Smooth muscle cell (in vitro differentiated cells): ENCODE measurements at regions not wholly inside any gene's neighbourhood (a gene's known extent, or its start where the extent isn't known, plus 50 kb on each side); places are given as distances from the start of the nearest gene placed in this dataset.

Source experiments
- DNase-seq: peaks from one replicate; lab custom pipeline; 2025; ENCODE audit not compliant: unreplicated experiment; lab: John Stamatoyannopoulos, UW
- H2AFZ ChIP-seq: fragments of 200-600 bp; sonication (generic); 2 replicates; pipeline ENCODE4 v1.6.0; 2016; ENCODE audit warnings: antibody characterized with exemption, low read depth, mild to moderate bottlenecking
- H3F3A ChIP-seq: fragments of 200-600 bp; sonication (generic); 2 replicates; pipeline ENCODE4 v1.6.0; 2017; ENCODE audit warnings: antibody characterized with exemption, low read depth
- H3K27ac ChIP-seq: fragments of 200-600 bp; sonication (generic); 2 replicates; pipeline ENCODE4 v1.5.1; 2016; ENCODE audit warnings: low read depth, mild to moderate bottlenecking
- H3K27me3 ChIP-seq: fragments of 200-600 bp; sonication (generic); 2 replicates; pipeline ENCODE4 v1.6.1; 2016; ENCODE audit warnings: low read depth, mild to moderate bottlenecking
- H3K36me3 ChIP-seq: fragments of 200-600 bp; sonication (generic); 2 replicates; pipeline ENCODE4 v1.5.1; 2016; ENCODE audit warnings: low read depth
- H3K4me1 ChIP-seq: fragments of 200-600 bp; sonication (generic); 2 replicates; pipeline ENCODE4 v1.5.1; 2016; ENCODE audit warnings: low read depth
- H3K4me2 ChIP-seq: fragments of 200-600 bp; sonication (generic); 2 replicates; pipeline ENCODE4 v1.6.0; 2016; ENCODE audit warnings: mild to moderate bottlenecking
- H3K4me3 ChIP-seq: fragments of 200-600 bp; sonication (generic); 2 replicates; pipeline ENCODE4 v1.5.1; 2016; ENCODE audit warnings: mild to moderate bottlenecking
- H3K79me2 ChIP-seq: fragments of 200-600 bp; sonication (generic); 2 replicates; pipeline ENCODE4 v1.6.0; 2016; ENCODE audit warnings: low read depth, mild to moderate bottlenecking
- H3K9ac ChIP-seq: fragments of 200-600 bp; sonication (generic); 2 replicates; pipeline ENCODE4 v1.6.0; 2016; ENCODE audit warnings: low read depth
- H3K9me3 ChIP-seq: fragments of 200-600 bp; sonication (generic); replicated peaks from 2 replicates; pipeline ENCODE4 v1.5.1; 2016; ENCODE audit warnings: low read depth
- H4K20me1 ChIP-seq: fragments of 200-600 bp; sonication (generic); 2 replicates; pipeline ENCODE4 v1.6.0; 2016; ENCODE audit warnings: low read depth
- WGBS: methylation state at CpG from one replicate; pipeline ENCODE4 v1.1.7; 2016; ENCODE audit warnings: low lambda C conversion rate; 5-methylcytosine and 5-hydroxymethylcytosine counted together
- TF ChIP-seq, protein P1 (sequence below): fragments of 200-600 bp; sonication (generic); IDR thresholded peaks from 2 replicates; pipeline ENCODE4 v1.5.1; 2017; ENCODE audit warnings: borderline replicate concordance, mild to moderate bottlenecking, antibody characterized with exemption; ENCODE audit not compliant: insufficient read depth, poor library complexity, severe bottlenecking

DNA sequence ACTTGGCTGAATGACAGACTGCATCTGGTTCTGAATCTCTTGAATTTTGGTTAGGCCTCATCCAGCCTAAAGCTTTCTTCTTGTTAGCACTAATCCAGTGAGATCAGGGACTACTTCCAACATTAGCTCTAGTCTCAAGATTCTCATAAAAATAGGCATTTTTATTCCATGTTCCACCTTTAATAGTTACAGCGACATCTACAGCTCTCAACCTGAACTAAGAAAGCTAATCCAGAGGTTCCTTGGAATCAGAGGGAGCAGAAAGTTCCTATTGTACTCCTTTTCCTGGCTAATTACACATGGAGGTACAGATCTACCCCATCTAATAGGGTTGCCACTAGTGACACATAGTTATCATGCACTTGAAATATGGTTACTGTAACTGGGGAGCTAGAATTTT, 391.9 kb downstream of the RMST start:
- Histone ChIP-seq H3K79me2 (no peaks in the 10 kb centered on the region), H3K4me1 (no peaks in the 10 kb centered on the region), H3K36me3 (no peaks in the 10 kb centered on the region), H3K27me3 (no peaks in the 10 kb centered on the region), H3K9ac (no peak overlapping the region), H3K4me3 (no peak overlapping the region), H3K9me3 (no peaks in the 10 kb centered on the region), H3K4me2 (no peak overlapping the region), H3F3A (no peaks in the 10 kb centered on the region), H2AFZ (no peak overlapping the region), H4K20me1 (no peaks in the 10 kb centered on the region), H3K27ac (no peak overlapping the region)
- DNase-seq = no peak
- TF ChIP-seq, protein P1, sequence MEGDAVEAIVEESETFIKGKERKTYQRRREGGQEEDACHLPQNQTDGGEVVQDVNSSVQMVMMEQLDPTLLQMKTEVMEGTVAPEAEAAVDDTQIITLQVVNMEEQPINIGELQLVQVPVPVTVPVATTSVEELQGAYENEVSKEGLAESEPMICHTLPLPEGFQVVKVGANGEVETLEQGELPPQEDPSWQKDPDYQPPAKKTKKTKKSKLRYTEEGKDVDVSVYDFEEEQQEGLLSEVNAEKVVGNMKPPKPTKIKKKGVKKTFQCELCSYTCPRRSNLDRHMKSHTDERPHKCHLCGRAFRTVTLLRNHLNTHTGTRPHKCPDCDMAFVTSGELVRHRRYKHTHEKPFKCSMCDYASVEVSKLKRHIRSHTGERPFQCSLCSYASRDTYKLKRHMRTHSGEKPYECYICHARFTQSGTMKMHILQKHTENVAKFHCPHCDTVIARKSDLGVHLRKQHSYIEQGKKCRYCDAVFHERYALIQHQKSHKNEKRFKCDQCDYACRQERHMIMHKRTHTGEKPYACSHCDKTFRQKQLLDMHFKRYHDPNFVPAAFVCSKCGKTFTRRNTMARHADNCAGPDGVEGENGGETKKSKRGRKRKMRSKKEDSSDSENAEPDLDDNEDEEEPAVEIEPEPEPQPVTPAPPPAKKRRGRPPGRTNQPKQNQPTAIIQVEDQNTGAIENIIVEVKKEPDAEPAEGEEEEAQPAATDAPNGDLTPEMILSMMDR = no peak
- WGBS = 85% methylated on average over 1 of the region's 1 CpG

- no peak overlapping the region for H3K4me2 ChIP-seq
- no peak overlapping the region for H3K4me3 ChIP-seq
- no peaks in the 10 kb centered on the region for H3K36me3 ChIP-seq
- H3K27me3 ChIP-seq = no peaks in the 10 kb centered on the region
- no peaks in the 10 kb centered on the region for H3K4me1 ChIP-seq
- H3K9ac ChIP-seq = no peak overlapping the region
- TF ChIP-seq, protein P1 = no peak
- no peaks in the 10 kb centered on the region for H3K9me3 ChIP-seq
- no peak for DNase-seq
- H2AFZ ChIP-seq = no peak overlapping the region
- H3K27ac ChIP-seq = no peak overlapping the region
- no peaks in the 10 kb centered on the region for H4K20me1 ChIP-seq
- WGBS = 46% methylated on average over 2 of the region's 2 CpGs
- no peaks in the 10 kb centered on the region for H3F3A ChIP-seq
- H3K79me2 ChIP-seq = no peaks in the 10 kb centered on the region
These were observed 399.5 kb downstream of the RMST start for GRCh38 chr12:97862072-97862471.

DNA sequence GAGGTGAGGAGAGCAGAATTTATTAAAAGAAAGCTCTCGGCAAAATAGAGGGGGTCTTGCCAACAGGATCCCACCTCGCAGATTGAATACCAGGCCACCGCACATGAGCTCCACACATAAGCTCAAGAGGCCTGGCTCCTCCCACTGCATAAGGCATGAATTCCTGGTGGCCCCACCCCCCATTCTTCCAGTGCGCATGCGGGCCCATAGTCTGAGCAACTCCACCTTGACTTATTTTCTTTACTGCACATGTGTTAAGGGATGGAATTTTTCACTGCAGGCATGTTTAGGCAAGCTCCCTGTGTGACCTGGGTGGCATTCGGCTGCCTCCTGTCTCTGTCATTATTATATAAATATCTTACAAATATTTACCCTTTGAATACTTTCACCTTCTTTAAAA, 412.5 kb downstream of the RMST start:
- 87% methylated on average over 6 of the region's 6 CpGs for WGBS
- H3K79me2 ChIP-seq = no peaks in the 10 kb centered on the region
- no peak overlapping the region for H3K27ac ChIP-seq
- H3K27me3 ChIP-seq = no peaks in the 10 kb centered on the region
- peaks cover 3% of the 10 kb centered on the region for H3F3A ChIP-seq
- no peak overlapping the region for H3K4me3 ChIP-seq
- H3K4me2 ChIP-seq = no peak overlapping the region
- H3K9ac ChIP-seq = no peak overlapping the region
- H2AFZ ChIP-seq = no peak overlapping the region
- no peak for DNase-seq
- H4K20me1 ChIP-seq = no peaks in the 10 kb centered on the region
- H3K4me1 ChIP-seq = no peaks in the 10 kb centered on the region
- no peaks in the 10 kb centered on the region for H3K9me3 ChIP-seq
- TF ChIP-seq, protein P1 = no peak
- no peaks in the 10 kb centered on the region for H3K36me3 ChIP-seq

DNA sequence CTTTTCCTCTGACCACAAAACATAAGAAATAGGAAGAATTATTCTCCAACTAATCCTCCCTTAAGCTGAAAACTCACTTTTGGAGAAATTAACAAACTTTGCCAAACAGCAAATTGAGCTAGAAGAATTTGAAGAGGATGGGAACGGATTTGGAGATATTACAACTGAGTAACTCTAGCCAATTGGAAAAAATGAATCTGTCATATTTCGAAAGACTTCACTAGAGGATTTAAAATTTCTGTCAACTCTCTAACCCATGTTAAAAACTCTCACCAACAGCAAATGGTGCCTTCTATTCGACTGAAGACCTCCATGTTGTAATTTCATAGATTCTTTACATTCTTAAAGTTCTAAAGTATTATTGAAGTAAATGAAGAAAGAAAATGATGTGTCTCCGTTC, 414.2 kb downstream of the RMST start:
- H3K9ac ChIP-seq = no peak overlapping the region
- DNase-seq = no peak
- no peaks in the 10 kb centered on the region for H3K27me3 ChIP-seq
- no peaks in the 10 kb centered on the region for H3K79me2 ChIP-seq
- no peak overlapping the region for H3K27ac ChIP-seq
- H3K4me2 ChIP-seq = no peak overlapping the region
- TF ChIP-seq, protein P1 = no peak
- H3K36me3 ChIP-seq = no peaks in the 10 kb centered on the region
- no peaks in the 10 kb centered on the region for H4K20me1 ChIP-seq
- no peaks in the 10 kb centered on the region for H3K4me1 ChIP-seq
- H3K4me3 ChIP-seq = no peak overlapping the region
- H3F3A ChIP-seq = peaks cover 3% of the 10 kb centered on the region
- H2AFZ ChIP-seq = no peak overlapping the region
- H3K9me3 ChIP-seq = no peaks in the 10 kb centered on the region
- WGBS = 68% methylated on average over 4 of the region's 4 CpGs
